HEK293 (cell line): ENCODE measurements at regions not wholly inside any gene's neighbourhood (a gene's known extent, or its start where the extent isn't known, plus 50 kb on each side); places are given as distances from the start of the nearest gene placed in this dataset.

Source experiments
- CTCF ChIA-PET: fragments of 350-600 bp; formaldehyde crosslinking; extraction: SDS; loops from one replicate; lab custom pipeline; 2021; ENCODE audit warnings: antibody characterized with exemption; lab: Yijun Ruan, JAX
- POLR2A ChIA-PET: fragments of 300-600 bp; formaldehyde crosslinking; extraction: SDS; loops from one replicate; lab custom pipeline; 2020; ENCODE audit warnings: antibody characterized with exemption, inconsistent platforms; lab: Yijun Ruan, JAX
- H3K27ac ChIP-seq: fragments of 200-500 bp; sonication (Bioruptor generic); 2 replicates; pipeline ENCODE4 v1.5.1; 2014; ENCODE audit warnings: low read depth, low read length, control low read depth, inconsistent platforms; ENCODE audit errors: extremely low read depth
- H3K36me3 ChIP-seq, 2 experiments: fragments of 200-500 bp in 1 of 2; sonication (Bioruptor generic) in 1 of 2; 1 replicate in 1 of 2; 2 replicates in 1 of 2; pipeline ENCODE4 v1.5.1; 2014 to 2017; ENCODE audit warnings: inconsistent platforms in 2 of 2, low read length in 2 of 2; ENCODE audit not compliant: control insufficient read depth in 2 of 2, insufficient read depth in 1 of 2
- H3K4me1 ChIP-seq: fragments of 200-500 bp; sonication (Bioruptor generic); 2 replicates; pipeline ENCODE4 v1.5.1; 2014; ENCODE audit warnings: mild to moderate bottlenecking, low read length, inconsistent platforms; ENCODE audit not compliant: control insufficient read depth, insufficient read depth
- H3K4me3 ChIP-seq: 2 replicates; pipeline ENCODE4 v1.5.1; 2011; ENCODE audit warnings: low read depth, mild to moderate bottlenecking, control low read depth, low read length, moderate library complexity
- H3K9me3 ChIP-seq: fragments of 200-500 bp; sonication (Bioruptor generic); 2 replicates; pipeline ENCODE4 v1.5.1; 2014; ENCODE audit warnings: low read depth, low read length, inconsistent platforms; ENCODE audit not compliant: control insufficient read depth, insufficient read depth
- FEZF1 ChIP-seq: fragments of 450-650 bp; formaldehyde crosslinking; IDR thresholded peaks from 2 replicates; pipeline ENCODE4 v1.5.1; 2016; ENCODE audit warnings: missing biosample characterization, missing genetic modification characterization
- GLIS2 ChIP-seq: fragments of 450-650 bp; formaldehyde crosslinking; IDR thresholded peaks from 2 replicates; pipeline ENCODE4 v1.5.1; 2016; ENCODE audit warnings: missing biosample characterization, missing genetic modification characterization
- RBAK ChIP-seq: fragments of 450-650 bp; formaldehyde crosslinking; IDR thresholded peaks from 2 replicates; pipeline ENCODE4 v1.5.1; 2016; ENCODE audit warnings: missing biosample characterization, missing genetic modification characterization
- REPIN1 ChIP-seq: fragments of 450-650 bp; formaldehyde crosslinking; IDR thresholded peaks from 2 replicates; pipeline ENCODE4 v1.5.1; 2017; ENCODE audit warnings: missing biosample characterization, missing genetic modification characterization, low read depth
- SCRT1 ChIP-seq: fragments of 450-650 bp; formaldehyde crosslinking; IDR thresholded peaks from 2 replicates; pipeline ENCODE4 v1.5.1; 2016; ENCODE audit warnings: missing biosample characterization, missing genetic modification characterization, borderline replicate concordance
- SCRT2 ChIP-seq: fragments of 450-650 bp; formaldehyde crosslinking; IDR thresholded peaks from 2 replicates; pipeline ENCODE4 v1.5.1; 2016; ENCODE audit warnings: missing biosample characterization, missing genetic modification characterization
- SP3 ChIP-seq: fragments of 450-650 bp; formaldehyde crosslinking; IDR thresholded peaks from 2 replicates; pipeline ENCODE4 v1.5.1; 2016; ENCODE audit warnings: missing biosample characterization, missing genetic modification characterization
- ZBTB1 ChIP-seq: fragments of 450-650 bp; formaldehyde crosslinking; IDR thresholded peaks from 2 replicates; pipeline ENCODE4 v1.5.1; 2016; ENCODE audit warnings: missing biosample characterization, missing genetic modification characterization
- ZFP41 ChIP-seq: fragments of 450-650 bp; formaldehyde crosslinking; IDR thresholded peaks from 2 replicates; pipeline ENCODE4 v1.5.1; 2016; ENCODE audit warnings: missing biosample characterization, missing genetic modification characterization, borderline replicate concordance
- ZNF132 ChIP-seq: fragments of 450-650 bp; formaldehyde crosslinking; IDR thresholded peaks from 2 replicates; pipeline ENCODE4 v1.5.1; 2017; ENCODE audit warnings: missing biosample characterization, missing genetic modification characterization, borderline replicate concordance
- ZNF146 ChIP-seq: fragments of 450-650 bp; formaldehyde crosslinking; IDR thresholded peaks from 2 replicates; pipeline ENCODE4 v1.5.1; 2016; ENCODE audit warnings: missing biosample characterization, missing genetic modification characterization
- ZNF2 ChIP-seq: fragments of 450-650 bp; formaldehyde crosslinking; IDR thresholded peaks from 2 replicates; pipeline ENCODE4 v1.5.1; 2016; ENCODE audit warnings: missing biosample characterization, missing genetic modification characterization
- ZNF274 ChIP-seq, 2 experiments: fragments of 200-500 bp in 1 of 2; fragments of 450-650 bp in 1 of 2; sonication (Bioruptor generic) in 1 of 2; formaldehyde crosslinking in 1 of 2; IDR thresholded peaks; 2 replicates each; pipeline versions ENCODE4 v1.5.1 to v1.6.1; 2014 to 2016; ENCODE audit warnings: borderline replicate concordance in 1 of 2, inconsistent platforms in 1 of 2, low read length in 1 of 2, missing biosample characterization in 1 of 2, missing genetic modification characterization in 1 of 2
- ZNF335 ChIP-seq: fragments of 450-650 bp; formaldehyde crosslinking; conservative IDR thresholded peaks from 2 replicates; pipeline ENCODE4 v1.5.1; 2016; ENCODE audit warnings: missing biosample characterization, missing genetic modification characterization
- ZNF433 ChIP-seq: fragments of 450-650 bp; formaldehyde crosslinking; IDR thresholded peaks from 2 replicates; pipeline ENCODE4 v1.5.1; 2016; ENCODE audit warnings: missing biosample characterization, missing genetic modification characterization, low read depth
- ZNF548 ChIP-seq: fragments of 450-650 bp; formaldehyde crosslinking; IDR thresholded peaks from 2 replicates; pipeline ENCODE4 v1.5.1; 2016; ENCODE audit warnings: missing biosample characterization, missing genetic modification characterization
- ZNF610 ChIP-seq: fragments of 450-650 bp; formaldehyde crosslinking; IDR thresholded peaks from 2 replicates; pipeline ENCODE4 v1.5.1; 2016; ENCODE audit warnings: missing biosample characterization, missing genetic modification characterization, borderline replicate concordance
- ZNF621 ChIP-seq: fragments of 450-650 bp; formaldehyde crosslinking; IDR thresholded peaks from 2 replicates; pipeline ENCODE4 v1.5.1; 2017; ENCODE audit warnings: missing biosample characterization, missing genetic modification characterization
- ZNF707 ChIP-seq: fragments of 450-650 bp; formaldehyde crosslinking; IDR thresholded peaks from 2 replicates; pipeline ENCODE4 v1.5.1; 2016; ENCODE audit warnings: missing biosample characterization, missing genetic modification characterization
- ZNF792 ChIP-seq: fragments of 450-650 bp; formaldehyde crosslinking; IDR thresholded peaks from 2 replicates; pipeline ENCODE4 v1.5.1; 2016; ENCODE audit warnings: missing biosample characterization, missing genetic modification characterization
- TF ChIP-seq, protein P1 (sequence below): fragments of 450-650 bp; formaldehyde crosslinking; IDR thresholded peaks from 2 replicates; pipeline ENCODE4 v1.5.1; 2017; ENCODE audit warnings: missing biosample characterization, mild to moderate bottlenecking, missing genetic modification characterization, moderate library complexity
- TF ChIP-seq, protein P2 (sequence below): fragments of 450-650 bp; formaldehyde crosslinking; IDR thresholded peaks from 2 replicates; pipeline ENCODE4 v1.5.1; 2016; ENCODE audit warnings: missing biosample characterization, missing genetic modification characterization
- TF ChIP-seq, protein P3 (sequence below): fragments of 450-650 bp; formaldehyde crosslinking; IDR thresholded peaks from 2 replicates; pipeline ENCODE4 v1.5.1; 2016; ENCODE audit warnings: missing biosample characterization, missing genetic modification characterization
- TF ChIP-seq, protein P4 (sequence below): fragments of 450-650 bp; formaldehyde crosslinking; conservative IDR thresholded peaks from 2 replicates; pipeline ENCODE4 v1.5.1; 2016; ENCODE audit warnings: low read depth, missing biosample characterization, missing genetic modification characterization
- TF ChIP-seq, protein P5 (sequence below): fragments of 450-650 bp; formaldehyde crosslinking; IDR thresholded peaks from 2 replicates; pipeline ENCODE4 v1.5.1; 2016; ENCODE audit warnings: missing biosample characterization, missing genetic modification characterization

DNA sequence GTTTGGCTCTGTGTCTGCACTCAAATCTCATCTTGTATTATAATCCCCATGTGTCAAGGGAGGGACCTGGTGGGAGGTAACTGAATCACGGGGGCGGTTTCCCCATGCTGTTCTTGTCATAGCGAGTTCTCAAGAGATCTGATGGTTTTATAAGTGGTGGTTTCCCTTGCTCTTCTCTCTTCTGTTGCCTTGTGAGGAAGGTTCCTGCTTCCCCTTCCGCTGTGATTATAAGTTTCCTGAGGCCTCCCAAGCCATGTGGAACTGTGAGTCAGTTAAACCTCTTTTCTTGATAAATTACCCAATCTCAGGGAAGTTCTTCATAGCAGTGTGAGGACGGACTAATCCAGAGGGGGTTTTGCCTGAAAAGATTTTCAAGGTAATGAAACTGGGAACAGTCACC lies 245.4 kb downstream of the GALR1 start:
- POLR2A ChIA-PET, result no interaction called here
- Histone ChIP-seq H3K4me3 (no peak overlapping the region), H3K9me3 (no peaks in the 10 kb centered on the region), H3K4me1 (no peaks in the 10 kb centered on the region), H3K36me3 (no peaks in the 10 kb centered on the region), H3K27ac (no peak overlapping the region)
- CTCF ChIA-PET, result interaction anchor here (0.6 kb wide), 1 partner anchor 83 kb away, joined by 3 read pairs; no protein-coding TSS in a partner anchor
- TF ChIP-seq ZNF792 (tag by site-specific recombination), result no peak
- TF ChIP-seq ZNF146 (tag by site-specific recombination), result no peak
- no peak for TF ChIP-seq ZNF433 (tag by site-specific recombination)
- TF ChIP-seq ZNF610 (tag by site-specific recombination), result no peak
- no peak for TF ChIP-seq GLIS2
- TF ChIP-seq ZNF707 (tag by site-specific recombination), result no peak
- TF ChIP-seq ZNF621, result no peak
- TF ChIP-seq, protein P1, sequence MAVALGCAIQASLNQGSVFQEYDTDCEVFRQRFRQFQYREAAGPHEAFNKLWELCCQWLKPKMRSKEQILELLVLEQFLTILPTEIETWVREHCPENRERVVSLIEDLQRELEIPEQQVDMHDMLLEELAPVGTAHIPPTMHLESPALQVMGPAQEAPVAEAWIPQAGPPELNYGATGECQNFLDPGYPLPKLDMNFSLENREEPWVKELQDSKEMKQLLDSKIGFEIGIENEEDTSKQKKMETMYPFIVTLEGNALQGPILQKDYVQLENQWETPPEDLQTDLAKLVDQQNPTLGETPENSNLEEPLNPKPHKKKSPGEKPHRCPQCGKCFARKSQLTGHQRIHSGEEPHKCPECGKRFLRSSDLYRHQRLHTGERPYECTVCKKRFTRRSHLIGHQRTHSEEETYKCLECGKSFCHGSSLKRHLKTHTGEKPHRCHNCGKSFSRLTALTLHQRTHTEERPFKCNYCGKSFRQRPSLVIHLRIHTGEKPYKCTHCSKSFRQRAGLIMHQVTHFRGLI (tag by site-specific recombination), result no peak
- no peak for TF ChIP-seq SP3 (tag by site-specific recombination)
- TF ChIP-seq, protein P2, sequence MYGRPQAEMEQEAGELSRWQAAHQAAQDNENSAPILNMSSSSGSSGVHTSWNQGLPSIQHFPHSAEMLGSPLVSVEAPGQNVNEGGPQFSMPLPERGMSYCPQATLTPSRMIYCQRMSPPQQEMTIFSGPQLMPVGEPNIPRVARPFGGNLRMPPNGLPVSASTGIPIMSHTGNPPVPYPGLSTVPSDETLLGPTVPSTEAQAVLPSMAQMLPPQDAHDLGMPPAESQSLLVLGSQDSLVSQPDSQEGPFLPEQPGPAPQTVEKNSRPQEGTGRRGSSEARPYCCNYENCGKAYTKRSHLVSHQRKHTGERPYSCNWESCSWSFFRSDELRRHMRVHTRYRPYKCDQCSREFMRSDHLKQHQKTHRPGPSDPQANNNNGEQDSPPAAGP (tag by site-specific recombination), result no peak
- TF ChIP-seq, protein P3, sequence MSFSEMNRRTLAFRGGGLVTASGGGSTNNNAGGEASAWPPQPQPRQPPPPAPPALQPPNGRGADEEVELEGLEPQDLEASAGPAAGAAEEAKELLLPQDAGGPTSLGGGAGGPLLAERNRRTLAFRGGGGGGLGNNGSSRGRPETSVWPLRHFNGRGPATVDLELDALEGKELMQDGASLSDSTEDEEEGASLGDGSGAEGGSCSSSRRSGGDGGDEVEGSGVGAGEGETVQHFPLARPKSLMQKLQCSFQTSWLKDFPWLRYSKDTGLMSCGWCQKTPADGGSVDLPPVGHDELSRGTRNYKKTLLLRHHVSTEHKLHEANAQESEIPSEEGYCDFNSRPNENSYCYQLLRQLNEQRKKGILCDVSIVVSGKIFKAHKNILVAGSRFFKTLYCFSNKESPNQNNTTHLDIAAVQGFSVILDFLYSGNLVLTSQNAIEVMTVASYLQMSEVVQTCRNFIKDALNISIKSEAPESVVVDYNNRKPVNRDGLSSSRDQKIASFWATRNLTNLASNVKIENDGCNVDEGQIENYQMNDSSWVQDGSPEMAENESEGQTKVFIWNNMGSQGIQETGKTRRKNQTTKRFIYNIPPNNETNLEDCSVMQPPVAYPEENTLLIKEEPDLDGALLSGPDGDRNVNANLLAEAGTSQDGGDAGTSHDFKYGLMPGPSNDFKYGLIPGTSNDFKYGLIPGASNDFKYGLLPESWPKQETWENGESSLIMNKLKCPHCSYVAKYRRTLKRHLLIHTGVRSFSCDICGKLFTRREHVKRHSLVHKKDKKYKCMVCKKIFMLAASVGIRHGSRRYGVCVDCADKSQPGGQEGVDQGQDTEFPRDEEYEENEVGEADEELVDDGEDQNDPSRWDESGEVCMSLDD (tag by site-specific recombination), result no peak
- TF ChIP-seq ZNF2 (tag by site-specific recombination), result no peak
- TF ChIP-seq ZNF548 (tag by site-specific recombination), result no peak
- no peak for TF ChIP-seq ZNF335 (tag by site-specific recombination)
- TF ChIP-seq REPIN1 (tag by site-specific recombination), result no peak
- TF ChIP-seq SCRT2 (tag by site-specific recombination), result no peak
- no peak for TF ChIP-seq ZBTB1
- TF ChIP-seq RBAK (tag by site-specific recombination), result no peak
- no peak for TF ChIP-seq FEZF1 (tag by site-specific recombination)
- no peak for TF ChIP-seq SCRT1 (tag by site-specific recombination)

DNA sequence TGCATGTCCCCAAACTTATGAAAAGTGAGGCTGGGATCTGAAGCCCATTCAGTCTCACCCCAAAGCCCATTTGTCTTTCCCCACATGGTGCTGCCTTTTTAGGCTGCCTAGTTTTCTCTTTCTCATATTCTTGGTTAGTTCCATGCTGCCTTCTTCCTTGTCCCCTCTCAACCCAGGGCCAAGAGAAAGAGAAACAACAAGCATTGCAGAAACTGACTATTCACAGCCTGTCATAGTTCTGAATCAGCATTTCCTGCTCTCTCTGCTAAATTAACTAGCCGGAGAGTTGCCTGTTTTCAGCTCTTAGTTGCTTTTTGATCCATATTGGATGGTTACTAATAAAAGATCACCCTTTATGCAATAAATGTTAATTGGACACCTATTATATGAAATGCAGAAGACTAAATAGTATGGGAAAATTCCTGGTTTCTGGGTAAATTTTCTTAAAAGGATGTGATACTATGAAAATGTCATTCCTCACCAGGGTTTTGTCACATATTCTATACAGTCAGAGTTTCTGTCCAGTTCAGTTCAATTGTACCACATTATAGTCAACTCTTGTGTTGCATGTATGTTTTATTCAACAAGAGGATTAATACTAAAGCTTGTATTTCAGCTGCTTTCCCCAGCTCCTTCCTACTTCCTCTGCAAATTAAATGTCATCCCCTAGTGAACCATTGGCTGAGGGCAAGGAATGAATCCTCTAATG lies 246.5 kb downstream of the GALR1 start:
- H3K9me3 ChIP-seq, result no peaks in the 10 kb centered on the region
- no peak overlapping the region for H3K4me3 ChIP-seq
- TF ChIP-seq, protein P4, sequence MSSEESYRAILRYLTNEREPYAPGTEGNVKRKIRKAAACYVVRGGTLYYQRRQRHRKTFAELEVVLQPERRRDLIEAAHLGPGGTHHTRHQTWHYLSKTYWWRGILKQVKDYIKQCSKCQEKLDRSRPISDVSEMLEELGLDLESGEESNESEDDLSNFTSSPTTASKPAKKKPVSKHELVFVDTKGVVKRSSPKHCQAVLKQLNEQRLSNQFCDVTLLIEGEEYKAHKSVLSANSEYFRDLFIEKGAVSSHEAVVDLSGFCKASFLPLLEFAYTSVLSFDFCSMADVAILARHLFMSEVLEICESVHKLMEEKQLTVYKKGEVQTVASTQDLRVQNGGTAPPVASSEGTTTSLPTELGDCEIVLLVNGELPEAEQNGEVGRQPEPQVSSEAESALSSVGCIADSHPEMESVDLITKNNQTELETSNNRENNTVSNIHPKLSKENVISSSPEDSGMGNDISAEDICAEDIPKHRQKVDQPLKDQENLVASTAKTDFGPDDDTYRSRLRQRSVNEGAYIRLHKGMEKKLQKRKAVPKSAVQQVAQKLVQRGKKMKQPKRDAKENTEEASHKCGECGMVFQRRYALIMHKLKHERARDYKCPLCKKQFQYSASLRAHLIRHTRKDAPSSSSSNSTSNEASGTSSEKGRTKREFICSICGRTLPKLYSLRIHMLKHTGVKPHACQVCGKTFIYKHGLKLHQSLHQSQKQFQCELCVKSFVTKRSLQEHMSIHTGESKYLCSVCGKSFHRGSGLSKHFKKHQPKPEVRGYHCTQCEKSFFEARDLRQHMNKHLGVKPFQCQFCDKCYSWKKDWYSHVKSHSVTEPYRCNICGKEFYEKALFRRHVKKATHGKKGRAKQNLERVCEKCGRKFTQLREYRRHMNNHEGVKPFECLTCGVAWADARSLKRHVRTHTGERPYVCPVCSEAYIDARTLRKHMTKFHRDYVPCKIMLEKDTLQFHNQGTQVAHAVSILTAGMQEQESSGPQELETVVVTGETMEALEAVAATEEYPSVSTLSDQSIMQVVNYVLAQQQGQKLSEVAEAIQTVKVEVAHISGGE, result no peak
- TF ChIP-seq, protein P5, sequence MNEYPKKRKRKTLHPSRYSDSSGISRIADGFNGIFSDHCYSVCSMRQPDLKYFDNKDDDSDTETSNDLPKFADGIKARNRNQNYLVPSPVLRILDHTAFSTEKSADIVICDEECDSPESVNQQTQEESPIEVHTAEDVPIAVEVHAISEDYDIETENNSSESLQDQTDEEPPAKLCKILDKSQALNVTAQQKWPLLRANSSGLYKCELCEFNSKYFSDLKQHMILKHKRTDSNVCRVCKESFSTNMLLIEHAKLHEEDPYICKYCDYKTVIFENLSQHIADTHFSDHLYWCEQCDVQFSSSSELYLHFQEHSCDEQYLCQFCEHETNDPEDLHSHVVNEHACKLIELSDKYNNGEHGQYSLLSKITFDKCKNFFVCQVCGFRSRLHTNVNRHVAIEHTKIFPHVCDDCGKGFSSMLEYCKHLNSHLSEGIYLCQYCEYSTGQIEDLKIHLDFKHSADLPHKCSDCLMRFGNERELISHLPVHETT (tag by site-specific recombination), result no peak
- TF ChIP-seq ZNF132 (tag by site-specific recombination), result no peak
- TF ChIP-seq ZFP41 (tag by site-specific recombination), result no peak
- TF ChIP-seq ZNF707 (tag by site-specific recombination), result no peak
- no peak for TF ChIP-seq ZNF274 (IDR thresholded peaks at IDR 0.05; ENCODE audit: low read length)
- no peak for TF ChIP-seq ZNF274 (tag by site-specific recombination; IDR thresholded peaks at IDR 0.05; ENCODE audit: borderline replicate concordance)
- ChIA-PET POLR2A (no interaction called here), CTCF (no interaction called here)
- H3K4me1 ChIP-seq, result no peaks in the 10 kb centered on the region
- H3K27ac ChIP-seq, result no peak overlapping the region
- H3K36me3 ChIP-seq, result no peaks in the 10 kb centered on the region
